K562 (cell line): ENCODE measurements at regions not wholly inside any gene's neighbourhood (a gene's known extent, or its start where the extent isn't known, plus 50 kb on each side); places are given as distances from the start of the nearest gene placed in this dataset.

Experiments used
- CTCF ChIP-seq, 3 experiments: IDR thresholded peaks in 2 of 3; conservative IDR thresholded peaks in 1 of 3; 2 replicates each; pipeline ENCODE4 v1.5.1; 2011 to 2012; ENCODE audit warnings: low read length in 3 of 3, mild to moderate bottlenecking in 3 of 3, control low read depth in 2 of 3, improper control_type of control experiment in 1 of 3, inconsistent platforms in 1 of 3, low read depth in 1 of 3, mixed read lengths in 1 of 3, moderate library complexity in 1 of 3; ENCODE audit not compliant: insufficient read depth in 2 of 3
- FOS ChIP-seq: IDR thresholded peaks from 3 replicates; pipeline ENCODE4 v1.6.1; 2011; ENCODE audit not compliant: insufficient read length; ENCODE audit errors: extremely low read depth
- HNRNPUL1 ChIP-seq: fragments of 200-400 bp; formaldehyde crosslinking; IDR thresholded peaks from 2 replicates; pipeline ENCODE4 v1.6.1; 2017; ENCODE audit warnings: low read length
- IRF1 ChIP-seq: sonication (generic); formaldehyde crosslinking; IDR thresholded peaks from 2 replicates; pipeline ENCODE4 v1.8.0; 2022; ENCODE audit warnings: missing genetic modification reagents, mild to moderate bottlenecking, borderline replicate concordance
- NCOA1 ChIP-seq: fragments of 450-650 bp; IDR thresholded peaks from 2 replicates; pipeline ENCODE4 v1.6.1; 2016; ENCODE audit warnings: low read depth
- SIN3B ChIP-seq: fragments of 450-650 bp; IDR thresholded peaks from 2 replicates; pipeline ENCODE4 v1.6.1; 2017; ENCODE audit warnings: low read depth, mild to moderate bottlenecking, moderate library complexity
- ZBTB49 ChIP-seq: sonication (generic); formaldehyde crosslinking; IDR thresholded peaks from 2 replicates; pipeline ENCODE4 v1.8.0; 2022; ENCODE audit warnings: missing genetic modification reagents, mild to moderate bottlenecking, borderline replicate concordance
- ZNF592 ChIP-seq: fragments of 450-650 bp; IDR thresholded peaks from 2 replicates; pipeline ENCODE4 v1.6.1; 2017; ENCODE audit warnings: antibody characterized with exemption, mild to moderate bottlenecking
- ZNF76 ChIP-seq: fragments of 250-450 bp; sonication (Bioruptor Pico); IDR thresholded peaks from 2 replicates; pipeline ENCODE4 v1.4.0; 2020; ENCODE audit warnings: mild to moderate bottlenecking, moderate library complexity, borderline replicate concordance

GRCh38 chr4:14178421-14178820 is 550.9 kb upstream of the BOD1L1 start:
- no peak for TF ChIP-seq IRF1 (CRISPR knock-in tag)
- no peak for TF ChIP-seq CTCF (IDR thresholded peaks at IDR 0.05 in 2 of 3, conservative IDR thresholded peaks at IDR 0.05 in 1 of 3; ENCODE audit: insufficient read depth in 2 of 3, low read depth in 1 of 3, low read length in 3 of 3)
- TF ChIP-seq HNRNPUL1: no peak
- no peak for TF ChIP-seq ZNF592
- TF ChIP-seq ZNF76 (CRISPR knock-in tag): no peak
- TF ChIP-seq NCOA1: no peak
- TF ChIP-seq ZBTB49 (CRISPR knock-in tag): no peak
- TF ChIP-seq SIN3B: no peak
- no peak for TF ChIP-seq FOS
